Posterior cingulate gyrus (tissue), 11 donors: ENCODE measurements at regions not wholly inside any gene's neighbourhood (a gene's known extent, or its start where the extent isn't known, plus 50 kb on each side); places are given as distances from the start of the nearest gene placed in this dataset.

Experiments
- DNase-seq, 10 donors: peaks; one replicate each; pipeline versions ENCODE4 v3.0.0 to v3.0.0-alpha.2; 2020 to 2021; ENCODE audit warnings: mixed read lengths in 3 of 10
- intact Hi-C: fragments of 100-400 bp; cut with DNase I; formaldehyde crosslinking; loops from one replicate; pipeline ENCODE4 v1.15.1; 2023

- intact Hi-C loops: no loop called here
- no peak for DNase-seq
These were observed 100.1 kb downstream of the HRH4 start for GRCh38 chr18:24560511-24560981.

GRCh38 chr18:24561369-24561965, 101.0 kb downstream of the HRH4 start:
- intact Hi-C loops: no loop called here
- DNase-seq: no peak

GRCh38 chr18:24567199-24567598, 106.8 kb downstream of the HRH4 start:
- DNase-seq: no peak

GRCh38 chr18:24570716-24571115, 110.3 kb downstream of the HRH4 start:
- intact Hi-C loops: no loop called here
- DNase-seq: no peak

More at GRCh38 chr18:24567199-24567598, 106.8 kb downstream of the HRH4 start:
- intact Hi-C loops: no loop called here

- no peak for DNase-seq
- intact Hi-C loops: no loop called here
These were observed 122.3 kb downstream of the HRH4 start for GRCh38 chr18:24582771-24583170.

GRCh38 chr18:24584205-24584604, 123.8 kb downstream of the HRH4 start:
- DNase-seq: no peak
- intact Hi-C loops: no loop called here

GRCh38 chr18:24584813-24585212, 124.4 kb downstream of the HRH4 start:
- intact Hi-C loops: no loop called here
- no peak for DNase-seq

- DNase-seq: no peak
- intact Hi-C loops: no loop called here
These were observed 125.6 kb downstream of the HRH4 start for GRCh38 chr18:24585996-24586566.

GRCh38 chr18:24586662-24587360, 126.4 kb downstream of the HRH4 start:
- intact Hi-C loops: no loop called here
- DNase-seq: no peak

- DNase-seq: peak in 1 of 10 donors; percentile 28
- intact Hi-C loops: no loop called here
These were observed 128.0 kb downstream of the HRH4 start for GRCh38 chr18:24588440-24588839.

- no peak for DNase-seq
- intact Hi-C loops: no loop called here
These were observed 130.5 kb downstream of the HRH4 start for GRCh38 chr18:24590946-24591345.

GRCh38 chr18:24593401-24593800, 133.0 kb downstream of the HRH4 start:
- intact Hi-C loops: no loop called here
- no peak for DNase-seq

- intact Hi-C loops: no loop called here
- no peak for DNase-seq
These were observed 133.4 kb downstream of the HRH4 start for GRCh38 chr18:24593886-24594285.

- DNase-seq: peak in 3 of 10 donors; percentile 27 to 75 (median 67)
- intact Hi-C loops: no loop called here
These were observed 135.2 kb downstream of the HRH4 start for GRCh38 chr18:24595561-24596031.

- no peak for DNase-seq
- intact Hi-C loops: loop anchor here (1.0 to 2.0 kb wide), 2 partner anchors 73 to 126 kb away; no protein-coding TSS in a partner anchor
These were observed 139.7 kb downstream of the HRH4 start for GRCh38 chr18:24600076-24600654.

GRCh38 chr18:24601585-24601984, 141.1 kb downstream of the HRH4 start:
- intact Hi-C loops: loop anchor here (2.0 kb wide), 1 partner anchor 71 kb away; no protein-coding TSS in a partner anchor
- DNase-seq: no peak

- DNase-seq: no peak
- intact Hi-C loops: no loop called here
These were observed 141.8 kb downstream of the HRH4 start for GRCh38 chr18:24602201-24602600.

- DNase-seq: no peak
- intact Hi-C loops: no loop called here
These were observed 142.7 kb downstream of the HRH4 start for GRCh38 chr18:24603151-24603550.

- no peak for DNase-seq
- intact Hi-C loops: no loop called here
These were observed 145.0 kb downstream of the HRH4 start for GRCh38 chr18:24605444-24605843.

- DNase-seq: peak in 1 of 10 donors; percentile 54
- intact Hi-C loops: no loop called here
These were observed 148.8 kb downstream of the HRH4 start for GRCh38 chr18:24609254-24609653.

- intact Hi-C loops: no loop called here
- DNase-seq: no peak
These were observed 150.6 kb downstream of the HRH4 start for GRCh38 chr18:24611075-24611474.
